SU-DHL-6 (cell line): ENCODE measurements at regions not wholly inside any gene's neighbourhood (a gene's known extent, or its start where the extent isn't known, plus 50 kb on each side); places are given as distances from the start of the nearest gene placed in this dataset.

Experiments
- H2AFZ ChIP-seq: fragments of 200-600 bp; sonication (generic); 2 replicates; pipeline ENCODE4 v1.6.1; 2014; ENCODE audit warnings: low read depth, mild to moderate bottlenecking, moderate library complexity, mixed read lengths, antibody characterized with exemption, low read length; ENCODE audit not compliant: severe bottlenecking
- H3F3A ChIP-seq: fragments of 200-600 bp; shearing (Covaris generic); 2 replicates; pipeline ENCODE4 v1.6.0; 2016; ENCODE audit warnings: antibody characterized with exemption, mild to moderate bottlenecking; ENCODE audit not compliant: insufficient read depth
- H3K27ac ChIP-seq: fragments of 200-600 bp; sonication (generic); 2 replicates; pipeline ENCODE4 v1.5.1; 2016; ENCODE audit warnings: low read depth, mild to moderate bottlenecking, low read length, moderate library complexity, mixed read lengths
- H3K27me3 ChIP-seq: fragments of 200-600 bp; sonication (generic), shearing (Covaris generic); 2 replicates; pipeline ENCODE4 v1.6.0; 2014; ENCODE audit warnings: mild to moderate bottlenecking, low read length
- H3K36me3 ChIP-seq: fragments of 200-600 bp; sonication (generic); 2 replicates; pipeline ENCODE4 v1.6.1; 2014; ENCODE audit warnings: mild to moderate bottlenecking, low read length, mixed read lengths
- H3K4me2 ChIP-seq: fragments of 300-600, 200-600 bp; shearing (Covaris generic), sonication (generic); 2 replicates; pipeline ENCODE4 v1.6.0; 2014; ENCODE audit warnings: low read length, low read depth, mild to moderate bottlenecking; ENCODE audit not compliant: poor library complexity, severe bottlenecking
- H3K4me3 ChIP-seq: fragments of 200-600 bp; sonication (generic); 2 replicates; pipeline ENCODE4 v1.5.1; 2014; ENCODE audit warnings: antibody characterized with exemption, low read length, mild to moderate bottlenecking, mixed read lengths; ENCODE audit not compliant: insufficient read depth, poor library complexity, severe bottlenecking
- H3K79me2 ChIP-seq: fragments of 200-600 bp; sonication (generic); 2 replicates; pipeline ENCODE4 v1.6.1; 2014; ENCODE audit warnings: mild to moderate bottlenecking, low read length, moderate library complexity; ENCODE audit not compliant: insufficient read depth
- H3K9ac ChIP-seq: fragments of 200-600 bp; sonication (generic); 2 replicates; pipeline ENCODE4 v1.7.0; 2014; ENCODE audit warnings: mild to moderate bottlenecking, low read length
- H3K9me2 ChIP-seq: fragments of 200-600 bp; sonication (generic); replicated peaks from 2 replicates; pipeline ENCODE4 v1.6.1; 2014; ENCODE audit warnings: low read length; ENCODE audit not compliant: insufficient read depth
- H3K9me3 ChIP-seq: fragments of 200-600 bp; sonication (generic); 2 replicates; pipeline ENCODE4 v1.6.1; 2014; ENCODE audit warnings: low read length, mixed read lengths; ENCODE audit not compliant: insufficient read depth
- H4K20me1 ChIP-seq: fragments of 200-600 bp; sonication (generic); 2 replicates; pipeline ENCODE4 v1.6.1; 2014; ENCODE audit warnings: low read depth, mild to moderate bottlenecking, antibody characterized with exemption, low read length, moderate library complexity, mixed read lengths
- CTCF ChIP-seq: fragments of 200-600 bp; sonication (generic); IDR thresholded peaks from one replicate; pipeline ENCODE4 v1.5.1; 2017; ENCODE audit warnings: antibody characterized with exemption, mild to moderate bottlenecking, low read length, moderate library complexity; ENCODE audit not compliant: insufficient read depth, poor library complexity, severe bottlenecking
- EZH2phosphoT487 ChIP-seq: fragments of 200-600 bp; sonication (generic), shearing (Covaris generic); conservative IDR thresholded peaks from 2 replicates; pipeline ENCODE4 v1.6.1; 2018; ENCODE audit warnings: mild to moderate bottlenecking, antibody characterized with exemption, low read length, moderate library complexity, mixed read lengths

GRCh38 chr13:42487221-42487620, 86.7 kb upstream of the TNFSF11 start:
- no peaks in the 10 kb centered on the region for H3K9me2 ChIP-seq
- no peaks in the 10 kb centered on the region for H3K27me3 ChIP-seq
- no peak for TF ChIP-seq CTCF
- no peak for TF ChIP-seq EZH2phosphoT487
- H3K79me2 ChIP-seq: no peaks in the 10 kb centered on the region
- H4K20me1 ChIP-seq: no peaks in the 10 kb centered on the region
- H3K4me3 ChIP-seq: no peak overlapping the region
- H3K9me3 ChIP-seq: no peaks in the 10 kb centered on the region
- H3K36me3 ChIP-seq: no peaks in the 10 kb centered on the region
- H3K9ac ChIP-seq: no peak overlapping the region
- H2AFZ ChIP-seq: no peak overlapping the region
- no peak overlapping the region for H3K4me2 ChIP-seq
- no peak overlapping the region for H3K27ac ChIP-seq
- H3F3A ChIP-seq: no peaks in the 10 kb centered on the region

GRCh38 chr13:42490676-42491075, 83.3 kb upstream of the TNFSF11 start:
- Histone ChIP-seq H3K4me2 (no peak overlapping the region), H3K9me2 (no peaks in the 10 kb centered on the region), H3K27me3 (no peaks in the 10 kb centered on the region), H2AFZ (no peak overlapping the region), H3F3A (no peaks in the 10 kb centered on the region), H3K27ac (no peak overlapping the region), H3K9ac (no peak overlapping the region), H3K4me3 (no peak overlapping the region), H4K20me1 (no peaks in the 10 kb centered on the region), H3K36me3 (no peaks in the 10 kb centered on the region), H3K9me3 (no peaks in the 10 kb centered on the region), H3K79me2 (no peaks in the 10 kb centered on the region)
- no peak for TF ChIP-seq EZH2phosphoT487
- no peak for TF ChIP-seq CTCF

GRCh38 chr13:42492372-42492920, 81.5 kb upstream of the TNFSF11 start:
- Histone ChIP-seq H3K27me3 (no peaks in the 10 kb centered on the region), H3K79me2 (no peaks in the 10 kb centered on the region), H3K4me3 (no peak overlapping the region), H3K4me2 (no peak overlapping the region), H3K9ac (no peak overlapping the region), H2AFZ (no peak overlapping the region), H3K9me2 (no peaks in the 10 kb centered on the region), H4K20me1 (no peaks in the 10 kb centered on the region), H3K36me3 (no peaks in the 10 kb centered on the region), H3K9me3 (no peaks in the 10 kb centered on the region), H3F3A (no peaks in the 10 kb centered on the region), H3K27ac (no peak overlapping the region)
- TF ChIP-seq CTCF (no peak), EZH2phosphoT487 (no peak)
